ENCODE measurements at regions not wholly inside any gene's neighbourhood (a gene's known extent, or its start where the extent isn't known, plus 50 kb on each side); places are given as distances from the start of the nearest gene placed in this dataset.

DNA sequence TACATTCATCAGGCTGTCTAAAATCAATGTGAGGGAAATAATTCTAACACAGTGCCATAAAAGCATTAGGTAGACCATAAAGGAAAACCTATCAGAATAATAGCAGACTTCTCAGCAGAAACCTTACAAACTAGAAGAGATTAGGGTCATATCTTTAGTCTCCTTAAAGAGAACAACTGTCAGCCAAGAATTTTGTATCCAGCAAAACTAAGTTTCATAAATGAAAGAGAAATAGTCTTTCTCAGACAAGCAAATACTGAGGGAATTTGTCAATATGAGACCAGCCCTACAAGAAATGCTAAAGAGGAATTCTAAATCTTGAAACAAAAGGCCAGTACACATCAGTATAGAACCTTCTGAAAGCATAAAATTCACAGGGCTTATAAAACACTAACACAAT is 482.0 kb downstream of the SATB2 start:
- no peak overlapping the region for H3K4me3 ChIP-seq (ENCODE audit: low read depth, low read length)
- no peak for DNase-seq (ENCODE audit: low read depth)
- TF ChIP-seq, protein P1, sequence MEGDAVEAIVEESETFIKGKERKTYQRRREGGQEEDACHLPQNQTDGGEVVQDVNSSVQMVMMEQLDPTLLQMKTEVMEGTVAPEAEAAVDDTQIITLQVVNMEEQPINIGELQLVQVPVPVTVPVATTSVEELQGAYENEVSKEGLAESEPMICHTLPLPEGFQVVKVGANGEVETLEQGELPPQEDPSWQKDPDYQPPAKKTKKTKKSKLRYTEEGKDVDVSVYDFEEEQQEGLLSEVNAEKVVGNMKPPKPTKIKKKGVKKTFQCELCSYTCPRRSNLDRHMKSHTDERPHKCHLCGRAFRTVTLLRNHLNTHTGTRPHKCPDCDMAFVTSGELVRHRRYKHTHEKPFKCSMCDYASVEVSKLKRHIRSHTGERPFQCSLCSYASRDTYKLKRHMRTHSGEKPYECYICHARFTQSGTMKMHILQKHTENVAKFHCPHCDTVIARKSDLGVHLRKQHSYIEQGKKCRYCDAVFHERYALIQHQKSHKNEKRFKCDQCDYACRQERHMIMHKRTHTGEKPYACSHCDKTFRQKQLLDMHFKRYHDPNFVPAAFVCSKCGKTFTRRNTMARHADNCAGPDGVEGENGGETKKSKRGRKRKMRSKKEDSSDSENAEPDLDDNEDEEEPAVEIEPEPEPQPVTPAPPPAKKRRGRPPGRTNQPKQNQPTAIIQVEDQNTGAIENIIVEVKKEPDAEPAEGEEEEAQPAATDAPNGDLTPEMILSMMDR (IDR thresholded peaks at IDR 0.05; ENCODE audit: insufficient read depth, low read length), result no peak

DNA sequence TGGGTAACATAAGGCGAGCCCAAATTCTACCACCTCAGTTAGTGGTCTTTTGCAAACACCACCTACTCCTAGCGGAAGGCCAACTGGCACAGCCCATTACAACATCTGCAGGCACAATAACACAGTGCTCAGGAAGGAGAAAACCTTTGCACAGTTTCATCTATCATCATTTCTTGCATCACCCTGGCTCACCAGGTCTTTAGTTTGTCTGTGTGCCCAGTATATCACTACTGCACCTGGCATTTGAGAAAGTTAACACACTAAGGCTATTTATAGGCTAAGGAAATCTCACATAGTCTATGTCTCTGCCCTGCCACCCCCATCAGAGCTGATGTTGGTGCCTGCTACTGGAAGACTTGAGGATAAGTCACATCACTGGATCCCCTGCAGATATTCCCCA is 484.0 kb downstream of the SATB2 start:
- H3K4me3 ChIP-seq (ENCODE audit: low read depth, low read length), result no peak overlapping the region
- TF ChIP-seq, protein P1 (IDR thresholded peaks at IDR 0.05; ENCODE audit: insufficient read depth, low read length), result no peak
- no peak for DNase-seq (ENCODE audit: low read depth)

DNA sequence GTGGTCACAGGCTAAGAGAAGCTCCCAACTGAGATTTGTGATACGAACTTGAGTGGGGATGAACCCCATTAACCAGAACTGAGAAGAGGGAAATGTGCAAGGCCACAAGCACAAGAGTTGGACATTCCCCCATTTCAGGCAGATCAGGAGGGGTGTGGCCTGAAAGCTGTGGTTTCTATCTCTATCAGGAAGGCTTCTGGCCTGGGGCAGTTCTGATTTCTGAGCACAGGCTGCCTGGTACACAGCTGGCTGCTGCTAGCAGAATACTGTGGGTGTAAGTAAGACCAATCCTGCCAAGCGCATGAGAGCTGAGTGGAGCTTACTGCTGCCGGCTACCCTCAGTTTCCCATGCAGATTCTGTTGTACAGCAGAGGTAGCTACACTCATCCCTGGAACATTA is 484.6 kb downstream of the SATB2 start:
- no peak overlapping the region for H3K4me3 ChIP-seq (ENCODE audit: low read depth, low read length)
- TF ChIP-seq, protein P1 (IDR thresholded peaks at IDR 0.05; ENCODE audit: insufficient read depth, low read length), result no peak
- no peak for DNase-seq (ENCODE audit: low read depth)

DNA sequence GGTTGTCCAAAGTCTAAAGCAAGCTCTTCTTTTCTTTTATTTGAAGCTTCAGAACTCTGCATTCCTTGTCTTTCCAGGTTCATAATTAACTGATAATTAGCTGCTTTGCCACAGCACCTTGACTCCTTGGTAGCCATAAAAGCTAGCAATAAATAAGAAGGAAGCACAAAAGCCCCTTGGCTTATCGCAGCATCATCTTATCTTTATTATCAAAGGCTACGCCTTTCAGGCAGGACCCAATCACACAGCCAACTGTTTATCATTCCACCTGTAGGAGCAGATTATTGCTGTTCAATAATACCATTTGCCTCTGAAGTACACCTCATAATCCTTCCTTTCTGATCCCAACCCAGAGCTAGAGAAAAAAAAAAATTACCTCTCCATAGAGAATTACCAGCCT is 489.2 kb downstream of the SATB2 start:
- no peak for DNase-seq (ENCODE audit: low read depth)
- no peak overlapping the region for H3K4me3 ChIP-seq (ENCODE audit: low read depth, low read length)
- TF ChIP-seq, protein P1 (IDR thresholded peaks at IDR 0.05; ENCODE audit: insufficient read depth, low read length), result no peak

DNA sequence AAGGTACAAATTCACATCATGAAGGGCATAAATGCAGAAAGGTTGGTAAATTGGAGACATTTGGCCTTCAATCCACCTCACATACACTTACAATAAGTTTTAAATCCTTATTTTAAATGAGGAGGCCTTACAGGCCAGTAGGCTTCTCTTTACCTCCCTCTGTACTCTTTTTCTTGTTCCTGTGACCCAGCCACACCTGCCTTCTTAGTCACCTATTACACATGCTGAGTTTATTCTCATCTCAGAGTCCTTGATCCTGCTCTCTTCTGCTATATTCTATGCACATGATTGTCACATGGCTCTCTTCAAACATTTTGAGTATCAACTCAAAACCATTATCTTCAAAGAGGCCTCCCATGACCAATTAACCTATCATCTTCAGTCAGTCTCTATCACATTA is 491.5 kb downstream of the SATB2 start:
- DNase-seq (ENCODE audit: low read depth), result no peak
- TF ChIP-seq, protein P1 (IDR thresholded peaks at IDR 0.05; ENCODE audit: insufficient read depth, low read length), result no peak
- H3K4me3 ChIP-seq (ENCODE audit: low read depth, low read length), result no peak overlapping the region

DNA sequence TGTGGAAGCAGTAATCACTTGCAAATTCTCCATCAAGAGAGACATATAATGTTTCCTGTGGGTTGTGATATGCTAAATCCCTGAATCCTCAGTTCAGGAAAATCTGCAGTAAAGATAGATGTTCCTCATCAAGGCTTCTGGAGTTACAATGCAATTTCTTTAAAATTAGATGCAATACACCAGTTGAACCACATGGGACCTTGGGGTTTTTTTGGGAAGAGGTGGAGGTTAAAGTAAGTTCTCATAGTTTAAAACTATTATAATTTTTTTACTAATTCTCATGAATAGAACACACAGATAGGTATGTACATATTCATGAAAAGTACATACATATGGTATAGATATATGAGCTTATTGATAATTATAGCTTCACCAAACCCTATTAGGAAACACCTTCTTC is 496.2 kb downstream of the SATB2 start:
- TF ChIP-seq, protein P1 (IDR thresholded peaks at IDR 0.05; ENCODE audit: insufficient read depth, low read length), result peak; percentile 14
- H3K4me3 ChIP-seq (ENCODE audit: low read depth, low read length), result no peak overlapping the region

DNA sequence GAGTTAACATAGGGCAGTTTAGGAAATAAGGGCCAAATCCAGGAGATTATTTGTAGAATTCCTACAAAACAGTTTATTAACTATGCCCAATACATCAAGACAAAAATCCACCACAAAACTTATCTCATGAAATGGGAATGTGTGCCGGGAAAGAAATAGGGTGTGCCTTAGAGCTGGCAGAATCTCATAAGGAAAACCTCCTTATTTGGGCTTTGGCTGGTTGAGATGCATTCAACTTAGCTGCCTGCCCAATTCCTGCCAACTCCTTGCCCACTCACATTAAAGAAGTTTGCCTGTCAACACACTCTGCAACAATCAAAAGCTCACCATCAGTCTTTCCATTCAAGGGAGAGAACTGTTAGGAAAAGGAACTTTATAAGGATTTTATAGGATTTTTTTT is 500.6 kb downstream of the SATB2 start:
- peak; percentile 1 for DNase-seq (ENCODE audit: low read depth)
- TF ChIP-seq, protein P1 (IDR thresholded peaks at IDR 0.05; ENCODE audit: insufficient read depth, low read length), result no peak
- H3K4me3 ChIP-seq (ENCODE audit: low read depth, low read length), result no peak overlapping the region

More for the DNA sequence above, 496.2 kb downstream of the SATB2 start:
- DNase-seq (ENCODE audit: low read depth), result no peak

Measured in fibroblast of the aortic adventitia (primary cell).